Hypothalamus (tissue), 51 donors: ENCODE measurements at regions not wholly inside any gene's neighbourhood (a gene's known extent, or its start where the extent isn't known, plus 50 kb on each side); places are given as distances from the start of the nearest gene placed in this dataset.
"Not testable (repeated sequence)": the region's sequence is repeated elsewhere in the genome, so short reads cannot be mapped to it uniquely, and the experiment has no call there.

Source experiments
- DNase-seq, 51 donors: peaks; one replicate each; lab custom pipeline; 2025; lab: John Stamatoyannopoulos, UW

- DNase-seq, result peak in 1 of 51 donors; percentile 4
These were observed 84.5 kb upstream of the SLC1A4 start for GRCh38 chr2:64904413-64905329.

DNA sequence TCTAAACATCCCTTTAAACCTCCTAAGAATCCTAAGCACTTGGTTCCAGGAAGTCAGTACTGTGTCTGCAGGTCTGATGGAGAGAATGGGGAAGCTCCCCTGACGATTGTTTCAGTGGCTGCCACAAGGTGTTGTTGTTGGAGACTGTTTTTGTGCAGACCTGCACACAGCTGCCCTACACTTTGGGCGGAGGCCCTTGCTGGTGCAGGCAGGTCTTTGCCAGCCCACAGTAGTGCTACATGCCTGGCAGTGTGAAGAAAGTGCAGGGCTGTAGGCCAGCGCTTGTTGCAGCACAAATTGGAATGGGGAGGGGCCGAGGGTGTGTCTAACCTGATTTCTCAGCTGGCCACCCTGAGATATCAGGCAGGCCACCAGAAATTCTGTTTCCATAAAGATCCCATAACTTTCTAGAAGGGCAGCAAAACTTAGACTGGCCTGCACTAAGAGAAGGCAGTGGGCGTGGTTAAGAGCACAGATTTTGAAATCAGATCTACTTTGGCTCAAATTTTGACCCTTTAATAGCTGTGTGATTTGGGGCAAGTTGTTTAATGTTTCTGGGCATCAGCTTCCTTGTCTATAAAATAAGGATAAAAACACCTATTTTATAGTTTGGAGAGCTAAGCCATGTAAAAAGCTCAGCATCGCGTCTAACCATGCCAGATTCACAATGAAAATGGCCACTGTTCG, 83.7 kb upstream of the SLC1A4 start:
- no peak for DNase-seq

DNA sequence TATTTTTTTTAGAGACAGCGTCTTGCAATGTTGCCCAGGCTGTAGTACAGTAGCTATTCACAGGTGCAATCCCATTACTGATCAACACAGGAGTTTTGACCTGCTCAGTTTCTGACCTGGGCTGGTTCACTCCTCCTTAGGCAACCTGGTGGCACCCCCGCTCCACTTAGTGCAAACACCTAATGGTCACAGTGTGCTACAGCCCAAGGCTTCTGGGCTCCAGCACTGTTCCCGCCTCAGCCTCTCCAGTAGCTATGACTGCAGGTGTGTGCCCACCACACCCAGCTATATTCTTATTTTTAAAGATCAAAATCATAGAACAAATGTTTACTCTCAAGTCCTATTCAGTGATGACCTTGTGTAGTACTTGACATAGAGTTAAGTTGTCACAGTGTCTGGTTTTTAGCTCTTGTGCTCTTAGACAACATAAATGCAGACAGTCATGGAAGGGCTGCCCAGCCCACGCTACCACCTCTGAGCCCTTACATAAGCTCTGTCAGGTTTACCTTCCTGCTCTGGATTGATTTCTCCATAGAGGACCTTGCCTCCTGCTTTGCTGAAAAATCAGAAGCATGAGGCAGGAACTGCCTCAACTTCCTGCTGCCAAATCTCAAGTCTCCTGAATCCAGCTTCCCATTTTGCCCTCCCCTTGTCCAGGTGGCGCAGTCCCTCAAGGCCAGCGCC, 82.2 kb upstream of the SLC1A4 start:
- DNase-seq, result no peak

DNA sequence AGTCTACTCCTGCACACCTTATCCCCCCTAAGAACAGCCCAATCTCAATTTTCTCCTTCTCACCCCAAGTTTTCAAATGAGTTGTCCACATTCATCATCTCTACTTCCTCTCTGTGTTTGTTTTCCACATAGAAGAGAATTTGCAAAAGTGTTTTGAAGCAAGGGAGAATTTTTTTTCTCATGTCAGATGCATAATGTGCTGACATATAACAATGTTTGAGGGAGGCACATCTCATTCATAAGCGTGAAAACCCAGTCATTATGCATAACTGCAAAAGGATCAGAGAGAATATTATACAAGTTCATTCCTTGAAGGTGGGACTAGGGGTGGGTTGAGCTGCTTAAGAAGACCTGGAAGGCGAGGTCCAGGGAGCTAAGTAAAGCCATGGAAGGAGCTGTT, 80.8 kb upstream of the SLC1A4 start:
- DNase-seq, result no peak

GRCh38 chr2:64910523-64910922, 78.7 kb upstream of the SLC1A4 start:
- no peak for DNase-seq

GRCh38 chr2:64910972-64911433, 78.2 kb upstream of the SLC1A4 start:
- DNase-seq, result no peak

- no peak for DNase-seq
These were observed 75.8 kb upstream of the SLC1A4 start for GRCh38 chr2:64913357-64913869.

- DNase-seq, result no peak
These were observed 75.0 kb upstream of the SLC1A4 start for GRCh38 chr2:64914247-64914646.

GRCh38 chr2:64914735-64915509, 74.3 kb upstream of the SLC1A4 start:
- no peak for DNase-seq

- DNase-seq, result no peak
These were observed 73.7 kb upstream of the SLC1A4 start for GRCh38 chr2:64915510-64915900.

DNA sequence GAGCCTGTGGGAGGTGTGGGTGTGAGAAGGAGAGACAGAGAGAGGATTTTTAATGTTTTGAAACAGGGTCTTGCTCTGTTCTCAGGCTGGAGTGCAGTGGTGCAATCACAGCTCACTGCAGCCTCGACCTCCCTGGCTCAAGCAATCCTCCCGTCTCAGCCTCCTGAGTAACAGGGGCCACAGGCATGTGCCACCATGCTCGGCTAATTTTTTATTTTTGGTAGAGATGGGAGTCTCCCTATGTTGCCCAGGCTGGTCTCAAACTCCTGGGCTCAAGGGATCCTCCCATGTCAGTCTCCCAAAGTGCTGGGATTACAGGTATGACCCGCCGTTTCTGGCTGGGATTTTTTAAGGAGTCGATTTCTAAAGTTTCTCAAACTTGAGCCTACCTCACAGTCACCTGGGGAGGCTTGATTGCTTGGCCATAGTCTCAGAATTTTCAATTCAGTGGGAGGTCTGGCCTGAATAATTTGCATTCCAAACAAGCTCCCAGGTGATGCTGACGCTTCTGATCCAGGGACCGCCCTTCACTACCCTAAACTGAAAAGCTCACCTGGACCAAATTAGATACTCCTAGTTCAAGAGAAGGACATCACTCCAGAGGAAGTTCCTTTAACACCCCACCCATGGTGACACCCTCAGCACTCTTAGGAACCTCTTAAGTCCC, 70.8 kb upstream of the SLC1A4 start:
- DNase-seq, result no peak

DNA sequence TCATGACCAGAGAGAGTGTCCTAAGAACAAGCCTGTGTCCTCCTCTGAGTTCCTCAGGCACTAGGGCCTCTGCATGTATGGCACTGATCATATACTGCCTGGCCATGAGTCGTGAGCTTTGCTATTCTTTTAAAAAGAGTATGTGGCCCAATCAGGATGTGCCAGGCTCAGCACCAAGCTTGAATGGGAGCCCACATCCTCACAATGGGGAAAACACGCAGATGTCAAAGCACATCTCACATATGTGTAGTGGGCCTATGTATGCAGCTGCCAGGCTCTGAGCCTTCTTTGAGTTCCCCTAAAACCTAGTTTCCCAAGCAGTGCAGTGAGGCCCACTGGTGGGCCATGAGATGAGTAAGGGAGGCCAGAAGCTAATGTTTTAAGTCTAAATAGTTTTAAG, 69.9 kb upstream of the SLC1A4 start:
- DNase-seq, result no peak

- peak in 7 of 51 donors; percentile 11 to 34 (median 20) for DNase-seq
These were observed 66.5 kb upstream of the SLC1A4 start for GRCh38 chr2:64922482-64923384.

- no peak for DNase-seq
These were observed 65.9 kb upstream of the SLC1A4 start for GRCh38 chr2:64923385-64923710.

- no peak for DNase-seq
These were observed 64.8 kb upstream of the SLC1A4 start for GRCh38 chr2:64924170-64924934.

- not testable (repeated sequence) for DNase-seq
These were observed 63.1 kb upstream of the SLC1A4 start for GRCh38 chr2:64925930-64926722.

DNA sequence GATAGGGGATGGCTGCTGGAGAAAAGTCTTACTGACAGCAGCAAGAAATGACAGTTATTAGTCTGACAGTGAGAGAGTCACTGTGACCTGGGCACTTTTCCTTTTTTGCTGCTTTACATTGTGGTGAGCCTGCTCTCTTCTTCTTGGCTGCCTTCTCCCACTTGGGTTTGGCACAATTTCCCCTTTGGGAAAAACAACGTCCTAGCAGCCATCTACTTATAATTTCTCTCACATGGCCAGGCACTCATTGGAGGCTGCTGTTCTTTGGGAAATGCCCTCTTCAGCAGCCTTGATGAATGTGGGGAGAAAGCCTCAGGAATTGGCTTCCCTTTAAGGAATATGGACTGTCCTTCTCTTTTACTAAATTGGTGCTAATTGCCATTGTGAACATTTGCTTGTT, 60.4 kb upstream of the SLC1A4 start:
- DNase-seq, result peak in 11 of 51 donors; percentile 3 to 43 (median 20)
